ENCODE measurements at regions not wholly inside any gene's neighbourhood (a gene's known extent, or its start where the extent isn't known, plus 50 kb on each side); places are given as distances from the start of the nearest gene placed in this dataset.

DNA sequence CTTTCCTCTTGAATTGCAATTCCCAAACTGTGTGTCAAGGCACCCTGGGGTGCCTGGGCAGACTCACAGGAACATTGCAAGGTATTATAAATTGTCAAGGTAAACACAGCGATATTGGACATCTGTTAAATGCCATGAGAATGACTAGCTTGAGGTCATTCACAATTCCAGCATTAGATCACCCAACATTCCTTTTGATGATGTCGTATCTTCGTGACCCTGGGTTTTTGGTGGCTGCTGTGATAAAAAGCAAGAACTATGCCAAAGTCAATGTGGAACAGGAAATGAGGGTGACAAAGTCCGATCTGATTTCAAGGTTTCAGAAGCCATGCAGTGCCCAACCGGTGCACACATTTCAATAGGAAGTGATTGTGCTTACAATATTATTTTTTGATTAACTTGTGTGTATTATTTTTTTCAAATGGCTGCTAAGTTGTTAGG is 458.4 kb downstream of the MIAT start:
- DNase-seq (peak; percentile 90 to 96), FAIRE-seq (peak; percentile 36)
- no peaks in the 10 kb centered on the region for H3K36me3 ChIP-seq (ENCODE audit: control insufficient read depth in 3 of 3, insufficient read depth in 2 of 3, low read depth in 1 of 3, low read length in 3 of 3)
- H3K4me1 ChIP-seq (ENCODE audit: control insufficient read depth in 3 of 3, insufficient read depth in 2 of 3, low read depth in 1 of 3, low read length in 2 of 3), result peaks cover 2 to 25% (median 6%) of the 10 kb centered on the region in 3 donors
- 12 to 43% (median 21%) methylated on average over 5 of the region's 5 CpGs for WGBS, 3 donors
- no peak overlapping the region for H3K4me3 ChIP-seq (ENCODE audit: low read depth in 1 of 3, low read length in 3 of 3)
- H3K27me3 ChIP-seq (ENCODE audit: control insufficient read depth in 3 of 3, insufficient read depth in 3 of 3, low read length in 3 of 3), result no peaks in the 10 kb centered on the region
- peak overlapping the region in 1 of 3 donors; percentile 42 for H3K27ac ChIP-seq (ENCODE audit: low read depth in 1 of 3, low read length in 2 of 3)
- H3K9me3 ChIP-seq (ENCODE audit: control insufficient read depth in 2 of 2, insufficient read depth in 1 of 2, low read depth in 1 of 2, low read length in 1 of 2), result peaks cover 0 to 7% of the 10 kb centered on the region in 2 donors

DNA sequence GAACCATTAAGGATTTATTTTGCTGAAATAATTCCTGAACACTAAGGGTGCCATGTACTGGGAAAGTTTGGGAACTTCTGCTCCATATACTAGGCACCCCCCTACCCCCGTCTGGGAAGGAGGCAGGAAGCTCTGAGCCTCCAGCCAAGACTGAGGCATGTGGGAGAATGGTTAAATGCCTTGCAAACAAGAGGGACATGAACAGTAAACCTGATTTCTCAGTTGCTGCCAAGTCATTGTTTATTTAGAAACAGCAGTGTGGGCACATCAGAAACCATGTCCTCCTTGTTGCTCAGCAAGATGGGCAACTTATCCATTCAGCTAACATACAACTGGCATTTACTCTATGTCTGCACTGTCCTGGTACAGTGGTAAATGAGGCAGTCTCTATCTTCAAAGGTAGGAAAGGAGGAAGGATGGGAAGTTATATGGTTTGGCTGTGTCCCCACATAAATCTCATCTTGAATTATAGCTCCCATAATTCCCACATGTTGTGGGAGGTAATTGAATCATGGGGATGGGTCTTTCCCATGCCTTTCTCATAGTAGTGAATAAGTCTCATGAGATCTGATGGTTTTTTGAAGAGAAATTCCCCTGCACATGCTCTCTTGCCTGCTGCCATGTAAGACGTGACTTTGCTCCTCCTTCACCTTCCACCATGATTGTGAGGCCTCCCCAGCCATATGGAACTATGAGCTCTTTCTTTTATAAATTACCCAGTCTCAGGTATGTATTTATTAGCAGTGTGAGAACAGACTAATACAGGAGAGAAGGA is 459.1 kb downstream of the MIAT start:
- WGBS, 3 donors, result 25 to 44% (median 33%) methylated on average over 2 of the region's 2 CpGs
- no peak overlapping the region for H3K27ac ChIP-seq (ENCODE audit: low read depth in 1 of 3, low read length in 2 of 3)
- H3K27me3 ChIP-seq (ENCODE audit: control insufficient read depth in 3 of 3, insufficient read depth in 3 of 3, low read length in 3 of 3), result no peaks in the 10 kb centered on the region
- H3K9me3 ChIP-seq (ENCODE audit: control insufficient read depth in 2 of 2, insufficient read depth in 1 of 2, low read depth in 1 of 2, low read length in 1 of 2), result peaks cover 0 to 7% of the 10 kb centered on the region in 2 donors
- peaks cover 2 to 21% (median 6%) of the 10 kb centered on the region in 3 donors for H3K4me1 ChIP-seq (ENCODE audit: control insufficient read depth in 3 of 3, insufficient read depth in 2 of 3, low read depth in 1 of 3, low read length in 2 of 3)
- no peak overlapping the region for H3K4me3 ChIP-seq (ENCODE audit: low read depth in 1 of 3, low read length in 3 of 3)
- DNase-seq (peak in 1 of 2 donors; percentile 14), FAIRE-seq (no peak)
- H3K36me3 ChIP-seq (ENCODE audit: control insufficient read depth in 3 of 3, insufficient read depth in 2 of 3, low read depth in 1 of 3, low read length in 3 of 3), result no peaks in the 10 kb centered on the region

DNA sequence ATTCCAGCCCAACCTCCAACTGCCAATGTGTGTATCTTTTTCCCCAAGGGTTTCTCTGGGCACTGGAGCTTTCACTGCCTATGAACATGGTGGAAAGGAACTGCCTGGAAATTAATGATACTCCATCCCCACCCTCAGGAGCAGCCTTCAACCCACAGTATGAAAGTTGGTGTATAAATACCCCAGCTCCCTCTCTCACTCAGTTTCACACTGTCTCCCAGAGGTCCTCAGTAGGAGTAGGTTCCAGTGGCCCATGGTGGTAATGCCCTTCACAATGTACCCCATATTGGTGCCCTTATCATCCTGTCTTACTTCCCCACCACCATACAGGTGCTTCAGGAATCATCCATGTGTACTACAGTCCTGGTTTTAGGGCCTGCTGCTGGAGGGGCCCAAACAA is 462.6 kb downstream of the MIAT start:
- FAIRE-seq (no peak), DNase-seq (no peak)
- Histone ChIP-seq H3K9me3 (ENCODE audit: control insufficient read depth in 2 of 2, insufficient read depth in 1 of 2, low read depth in 1 of 2, low read length in 1 of 2) (peaks cover 0 to 7% of the 10 kb centered on the region in 2 donors), H3K27me3 (ENCODE audit: control insufficient read depth in 3 of 3, insufficient read depth in 3 of 3, low read length in 3 of 3) (no peaks in the 10 kb centered on the region), H3K27ac (ENCODE audit: low read depth in 1 of 3, low read length in 2 of 3) (no peak overlapping the region), H3K4me3 (ENCODE audit: low read depth in 1 of 3, low read length in 3 of 3) (no peak overlapping the region), H3K36me3 (ENCODE audit: control insufficient read depth in 3 of 3, insufficient read depth in 2 of 3, low read depth in 1 of 3, low read length in 3 of 3) (no peaks in the 10 kb centered on the region), H3K4me1 (ENCODE audit: control insufficient read depth in 3 of 3, insufficient read depth in 2 of 3, low read depth in 1 of 3, low read length in 2 of 3) (peaks cover 2 to 12% (median 2%) of the 10 kb centered on the region in 3 donors)

DNA sequence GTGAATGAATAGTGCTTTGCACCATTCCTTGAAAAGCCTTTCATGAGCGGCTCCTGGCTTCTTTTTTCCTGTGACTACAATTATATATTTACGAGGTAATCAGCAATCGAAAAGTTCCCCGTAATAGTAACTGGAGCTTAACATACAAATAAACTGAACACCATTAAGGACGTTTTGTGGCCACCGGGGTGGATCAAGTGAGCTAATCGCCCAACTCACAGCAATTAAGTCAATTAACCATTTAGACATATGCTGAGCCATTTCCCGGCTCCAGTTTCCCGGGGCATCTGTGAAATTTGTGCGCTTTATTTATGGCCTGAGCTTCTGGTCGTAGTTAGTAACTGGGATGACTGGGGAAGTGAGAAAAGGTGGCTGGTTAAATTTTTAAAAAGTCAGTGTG is 465.2 kb downstream of the MIAT start:
- Histone ChIP-seq H3K36me3 (ENCODE audit: control insufficient read depth in 3 of 3, insufficient read depth in 2 of 3, low read depth in 1 of 3, low read length in 3 of 3) (no peaks in the 10 kb centered on the region), H3K4me3 (ENCODE audit: low read depth in 1 of 3, low read length in 3 of 3) (no peak overlapping the region), H3K27ac (ENCODE audit: low read depth in 1 of 3, low read length in 2 of 3) (no peak overlapping the region), H3K27me3 (ENCODE audit: control insufficient read depth in 3 of 3, insufficient read depth in 3 of 3, low read length in 3 of 3) (no peaks in the 10 kb centered on the region), H3K4me1 (ENCODE audit: control insufficient read depth in 3 of 3, insufficient read depth in 2 of 3, low read depth in 1 of 3, low read length in 2 of 3) (no peaks in the 10 kb centered on the region), H3K9me3 (ENCODE audit: control insufficient read depth in 2 of 2, insufficient read depth in 1 of 2, low read depth in 1 of 2, low read length in 1 of 2) (peaks cover 0 to 7% of the 10 kb centered on the region in 2 donors)
- no peak for FAIRE-seq
- WGBS, 3 donors, result 83 to 84% (median 83%) methylated on average over 11 of the region's 11 CpGs
- DNase-seq, result no peak

DNA sequence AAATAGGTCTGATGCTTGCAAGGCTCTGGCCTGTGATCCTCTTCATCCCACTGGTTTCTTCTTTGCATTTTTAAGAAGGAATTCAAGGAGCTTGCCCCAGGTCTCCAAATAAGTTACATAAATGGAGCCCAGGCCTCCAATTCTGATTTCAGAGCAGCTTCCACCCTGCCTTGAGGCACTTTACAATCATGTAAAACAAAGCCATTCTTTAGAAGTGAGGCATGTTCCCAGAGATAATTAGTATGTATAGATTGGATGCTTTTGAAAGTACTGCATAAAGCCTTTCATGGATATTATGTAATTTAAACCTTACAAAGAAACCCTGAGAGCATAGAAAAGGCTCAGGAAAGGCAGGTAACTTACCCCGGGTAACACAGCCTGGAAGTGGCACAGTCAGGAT is 466.5 kb downstream of the MIAT start:
- no peaks in the 10 kb centered on the region for H3K4me1 ChIP-seq (ENCODE audit: control insufficient read depth in 3 of 3, insufficient read depth in 2 of 3, low read depth in 1 of 3, low read length in 2 of 3)
- peaks cover 0 to 6% (median 0%) of the 10 kb centered on the region in 3 donors for H3K27me3 ChIP-seq (ENCODE audit: control insufficient read depth in 3 of 3, insufficient read depth in 3 of 3, low read length in 3 of 3)
- FAIRE-seq, result no peak
- H3K36me3 ChIP-seq (ENCODE audit: control insufficient read depth in 3 of 3, insufficient read depth in 2 of 3, low read depth in 1 of 3, low read length in 3 of 3), result no peaks in the 10 kb centered on the region
- DNase-seq, result no peak
- no peak overlapping the region for H3K4me3 ChIP-seq (ENCODE audit: low read depth in 1 of 3, low read length in 3 of 3)
- 75 to 79% (median 75%) methylated on average over 1 of the region's 1 CpG for WGBS, 3 donors
- H3K27ac ChIP-seq (ENCODE audit: low read depth in 1 of 3, low read length in 2 of 3), result no peak overlapping the region
- H3K9me3 ChIP-seq (ENCODE audit: control insufficient read depth in 2 of 2, insufficient read depth in 1 of 2, low read depth in 1 of 2, low read length in 1 of 2), result peaks cover 0 to 14% of the 10 kb centered on the region in 2 donors

- Histone ChIP-seq H3K36me3 (ENCODE audit: control insufficient read depth in 3 of 3, insufficient read depth in 2 of 3, low read depth in 1 of 3, low read length in 3 of 3) (no peaks in the 10 kb centered on the region), H3K4me3 (ENCODE audit: low read depth in 1 of 3, low read length in 3 of 3) (no peak overlapping the region), H3K9me3 (ENCODE audit: control insufficient read depth in 2 of 2, insufficient read depth in 1 of 2, low read depth in 1 of 2, low read length in 1 of 2) (peaks cover 0 to 14% of the 10 kb centered on the region in 2 donors), H3K27ac (ENCODE audit: low read depth in 1 of 3, low read length in 2 of 3) (no peak overlapping the region), H3K4me1 (ENCODE audit: control insufficient read depth in 3 of 3, insufficient read depth in 2 of 3, low read depth in 1 of 3, low read length in 2 of 3) (no peaks in the 10 kb centered on the region), H3K27me3 (ENCODE audit: control insufficient read depth in 3 of 3, insufficient read depth in 3 of 3, low read length in 3 of 3) (peaks cover 0 to 6% (median 0%) of the 10 kb centered on the region in 3 donors)
- 42 to 67% (median 54%) methylated on average over 16 of the region's 16 CpGs for WGBS, 3 donors
- DNase-seq (no peak), FAIRE-seq (no peak)
Observed at GRCh38 chr22:27124351-27124966, 467.1 kb downstream of the MIAT start.

DNA sequence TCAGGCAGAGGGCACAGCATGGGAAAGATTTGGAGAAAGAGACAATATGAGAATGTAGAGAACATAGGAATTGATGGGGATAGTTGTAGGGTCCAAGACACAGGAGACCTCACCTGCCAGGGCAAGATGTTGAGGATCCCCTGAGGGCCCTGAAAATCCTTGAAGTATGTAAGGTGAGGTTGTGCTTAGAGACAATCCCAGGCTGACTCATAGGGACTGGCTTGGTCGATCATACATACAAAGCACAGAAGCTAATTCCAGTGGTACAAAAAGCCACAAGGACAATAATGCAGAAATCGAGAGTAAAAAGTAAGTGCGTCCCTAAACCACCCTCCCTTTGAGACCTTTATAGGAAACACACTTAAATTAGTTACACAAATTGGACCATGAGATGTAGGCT is 468.2 kb downstream of the MIAT start:
- Histone ChIP-seq H3K9me3 (ENCODE audit: control insufficient read depth in 2 of 2, insufficient read depth in 1 of 2, low read depth in 1 of 2, low read length in 1 of 2) (peaks cover 0 to 8% of the 10 kb centered on the region in 2 donors), H3K27me3 (ENCODE audit: control insufficient read depth in 3 of 3, insufficient read depth in 3 of 3, low read length in 3 of 3) (peaks cover 0 to 6% (median 0%) of the 10 kb centered on the region in 3 donors), H3K27ac (ENCODE audit: low read depth in 1 of 3, low read length in 2 of 3) (no peak overlapping the region), H3K36me3 (ENCODE audit: control insufficient read depth in 3 of 3, insufficient read depth in 2 of 3, low read depth in 1 of 3, low read length in 3 of 3) (no peaks in the 10 kb centered on the region), H3K4me3 (ENCODE audit: low read depth in 1 of 3, low read length in 3 of 3) (no peak overlapping the region), H3K4me1 (ENCODE audit: control insufficient read depth in 3 of 3, insufficient read depth in 2 of 3, low read depth in 1 of 3, low read length in 2 of 3) (no peaks in the 10 kb centered on the region)
- 74 to 87% (median 76%) methylated on average over 3 of the region's 3 CpGs for WGBS, 3 donors
- FAIRE-seq, result no peak
- no peak for DNase-seq

- DNase-seq, result no peak
- Histone ChIP-seq H3K4me3 (ENCODE audit: low read depth in 1 of 3, low read length in 3 of 3) (no peak overlapping the region), H3K9me3 (ENCODE audit: control insufficient read depth in 2 of 2, insufficient read depth in 1 of 2, low read depth in 1 of 2, low read length in 1 of 2) (peaks cover 0 to 8% of the 10 kb centered on the region in 2 donors), H3K4me1 (ENCODE audit: control insufficient read depth in 3 of 3, insufficient read depth in 2 of 3, low read depth in 1 of 3, low read length in 2 of 3) (no peaks in the 10 kb centered on the region), H3K36me3 (ENCODE audit: control insufficient read depth in 3 of 3, insufficient read depth in 2 of 3, low read depth in 1 of 3, low read length in 3 of 3) (no peaks in the 10 kb centered on the region), H3K27ac (ENCODE audit: low read depth in 1 of 3, low read length in 2 of 3) (no peak overlapping the region), H3K27me3 (ENCODE audit: control insufficient read depth in 3 of 3, insufficient read depth in 3 of 3, low read length in 3 of 3) (peaks cover 0 to 9% (median 0%) of the 10 kb centered on the region in 3 donors)
- no peak for FAIRE-seq
- WGBS, 3 donors, result 40 to 65% (median 51%) methylated on average over 5 of the region's 5 CpGs
Observed at GRCh38 chr22:27127911-27128310, 470.5 kb downstream of the MIAT start.
